Stimulated activated CD8-positive, alpha-beta memory T cell treated with anti-CD3 and anti-CD28 coated beads, Interleukin-7, amount 100 ng/mL, for 1 hour (primary cell): ENCODE measurements at regions not wholly inside any gene's neighbourhood (a gene's known extent, or its start where the extent isn't known, plus 50 kb on each side); places are given as distances from the start of the nearest gene placed in this dataset.

Source experiments
- DNase-seq, 2 donors: peaks; one replicate each; pipeline ENCODE4 v3.0.0-alpha.2; 2020; ENCODE audit warnings: low read depth in 2 of 2

- DNase-seq, result no peak
Measured at GRCh38 chr6:97586344-97586743, 303.3 kb upstream of the MMS22L start.

GRCh38 chr6:97591955-97592354 lies 308.9 kb upstream of the MMS22L start:
- DNase-seq, result no peak

- DNase-seq, result no peak
Measured at GRCh38 chr6:97594844-97595243, 311.8 kb upstream of the MMS22L start.

- no peak for DNase-seq
Measured at GRCh38 chr6:97621111-97621510, 338.1 kb upstream of the MMS22L start.

- no peak for DNase-seq
Measured at GRCh38 chr6:97626671-97627441, 343.8 kb upstream of the MMS22L start.

- DNase-seq, result no peak
Measured at GRCh38 chr6:97629180-97629579, 346.2 kb upstream of the MMS22L start.

- no peak for DNase-seq
Measured at GRCh38 chr6:97630604-97631003, 347.6 kb upstream of the MMS22L start.

GRCh38 chr6:97632341-97632740 lies 349.3 kb upstream of the MMS22L start:
- no peak for DNase-seq

- DNase-seq, result no peak
Measured at GRCh38 chr6:97639702-97640101, 356.7 kb upstream of the MMS22L start.

GRCh38 chr6:97644353-97644752 lies 361.3 kb upstream of the MMS22L start:
- no peak for DNase-seq

GRCh38 chr6:97645757-97646156 lies 362.7 kb upstream of the MMS22L start:
- DNase-seq, result no peak

GRCh38 chr6:97653076-97653475 lies 370.1 kb upstream of the MMS22L start:
- no peak for DNase-seq

GRCh38 chr6:97653517-97653916 lies 370.5 kb upstream of the MMS22L start:
- DNase-seq, result no peak

- no peak for DNase-seq
Measured at GRCh38 chr6:97654674-97655073, 371.7 kb upstream of the MMS22L start.

- no peak for DNase-seq
Measured at GRCh38 chr6:97656236-97656635, 373.2 kb upstream of the MMS22L start.

GRCh38 chr6:97656706-97657350 lies 373.8 kb upstream of the MMS22L start:
- no peak for DNase-seq

GRCh38 chr6:97658090-97658489 lies 375.1 kb upstream of the MMS22L start:
- no peak for DNase-seq

GRCh38 chr6:97663252-97663651 lies 380.2 kb upstream of the MMS22L start:
- no peak for DNase-seq

GRCh38 chr6:97665446-97665845 lies 382.4 kb upstream of the MMS22L start:
- DNase-seq, result no peak

- DNase-seq, result no peak
Measured at GRCh38 chr6:97666889-97667288, 383.9 kb upstream of the MMS22L start.

GRCh38 chr6:97668716-97669115 lies 385.7 kb upstream of the MMS22L start:
- no peak for DNase-seq

- DNase-seq, result no peak
Measured at GRCh38 chr6:97669191-97670031, 386.4 kb upstream of the MMS22L start.

- DNase-seq, result no peak
Measured at GRCh38 chr6:97674802-97675201, 391.8 kb upstream of the MMS22L start.
